AG09319 (cell line): ENCODE measurements at regions not wholly inside any gene's neighbourhood (a gene's known extent, or its start where the extent isn't known, plus 50 kb on each side); places are given as distances from the start of the nearest gene placed in this dataset.

ENCODE experiments used
- DNase-seq: peaks from one replicate; pipeline ENCODE4 v3.0.0-alpha.2; 2010; ENCODE audit warnings: low read depth; ENCODE audit errors: extremely low read depth
- TF ChIP-seq, protein P1 (sequence below): IDR thresholded peaks from 2 replicates; pipeline ENCODE4 v1.5.1; 2011; ENCODE audit warnings: low read depth, mild to moderate bottlenecking, inconsistent platforms, low read length, moderate library complexity

- TF ChIP-seq, protein P1, sequence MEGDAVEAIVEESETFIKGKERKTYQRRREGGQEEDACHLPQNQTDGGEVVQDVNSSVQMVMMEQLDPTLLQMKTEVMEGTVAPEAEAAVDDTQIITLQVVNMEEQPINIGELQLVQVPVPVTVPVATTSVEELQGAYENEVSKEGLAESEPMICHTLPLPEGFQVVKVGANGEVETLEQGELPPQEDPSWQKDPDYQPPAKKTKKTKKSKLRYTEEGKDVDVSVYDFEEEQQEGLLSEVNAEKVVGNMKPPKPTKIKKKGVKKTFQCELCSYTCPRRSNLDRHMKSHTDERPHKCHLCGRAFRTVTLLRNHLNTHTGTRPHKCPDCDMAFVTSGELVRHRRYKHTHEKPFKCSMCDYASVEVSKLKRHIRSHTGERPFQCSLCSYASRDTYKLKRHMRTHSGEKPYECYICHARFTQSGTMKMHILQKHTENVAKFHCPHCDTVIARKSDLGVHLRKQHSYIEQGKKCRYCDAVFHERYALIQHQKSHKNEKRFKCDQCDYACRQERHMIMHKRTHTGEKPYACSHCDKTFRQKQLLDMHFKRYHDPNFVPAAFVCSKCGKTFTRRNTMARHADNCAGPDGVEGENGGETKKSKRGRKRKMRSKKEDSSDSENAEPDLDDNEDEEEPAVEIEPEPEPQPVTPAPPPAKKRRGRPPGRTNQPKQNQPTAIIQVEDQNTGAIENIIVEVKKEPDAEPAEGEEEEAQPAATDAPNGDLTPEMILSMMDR: no peak
- no peak for DNase-seq
These were observed 231.2 kb upstream of the MTNR1B start for GRCh38 chr11:92738276-92738675.

DNA sequence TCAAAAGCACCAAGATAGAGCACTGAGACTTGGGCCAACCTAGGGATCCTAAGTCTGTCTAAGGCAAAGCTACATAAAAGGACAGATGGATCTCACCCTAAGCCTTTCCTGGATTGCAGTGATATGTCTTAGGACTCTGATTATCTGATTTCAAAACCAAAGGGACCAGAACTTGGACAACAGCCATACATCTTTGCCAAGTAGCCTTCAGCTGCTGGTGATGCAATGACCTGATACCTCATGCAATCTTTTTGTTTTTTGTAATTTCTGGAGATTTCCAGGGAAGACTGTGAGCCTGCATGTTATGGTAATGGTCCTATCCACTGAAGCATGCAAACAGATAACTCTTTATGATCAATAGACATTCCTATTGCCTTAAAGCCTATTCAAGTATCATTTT, 230.4 kb upstream of the MTNR1B start:
- TF ChIP-seq, protein P1: no peak
- DNase-seq: no peak

DNA sequence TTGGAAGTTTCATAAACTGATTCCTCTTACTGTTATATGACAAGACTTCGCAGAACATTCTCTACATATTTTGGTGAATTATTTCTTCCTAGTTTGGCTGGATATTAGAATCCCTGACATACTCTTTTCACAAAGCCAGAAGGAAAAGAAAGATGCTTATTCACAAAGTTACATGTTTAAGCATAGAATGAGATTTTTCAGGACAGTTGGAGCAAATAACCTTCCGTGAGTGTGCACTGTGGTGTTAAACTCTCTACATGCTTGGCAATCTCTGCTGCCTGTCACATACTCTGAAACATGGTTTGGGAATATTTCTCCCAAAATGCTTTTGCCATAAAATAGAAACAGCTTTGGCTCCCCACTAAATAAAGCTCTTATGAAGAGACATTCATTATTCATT, 230.0 kb upstream of the MTNR1B start:
- no peak for DNase-seq
- TF ChIP-seq, protein P1: no peak

GRCh38 chr11:92740276-92740675, 229.2 kb upstream of the MTNR1B start:
- TF ChIP-seq, protein P1: no peak
- DNase-seq: no peak

- TF ChIP-seq, protein P1: no peak
- DNase-seq: no peak
These were observed 224.4 kb upstream of the MTNR1B start for GRCh38 chr11:92744929-92745585.

- TF ChIP-seq, protein P1: no peak
- no peak for DNase-seq
These were observed 218.7 kb upstream of the MTNR1B start for GRCh38 chr11:92750794-92751193.

DNA sequence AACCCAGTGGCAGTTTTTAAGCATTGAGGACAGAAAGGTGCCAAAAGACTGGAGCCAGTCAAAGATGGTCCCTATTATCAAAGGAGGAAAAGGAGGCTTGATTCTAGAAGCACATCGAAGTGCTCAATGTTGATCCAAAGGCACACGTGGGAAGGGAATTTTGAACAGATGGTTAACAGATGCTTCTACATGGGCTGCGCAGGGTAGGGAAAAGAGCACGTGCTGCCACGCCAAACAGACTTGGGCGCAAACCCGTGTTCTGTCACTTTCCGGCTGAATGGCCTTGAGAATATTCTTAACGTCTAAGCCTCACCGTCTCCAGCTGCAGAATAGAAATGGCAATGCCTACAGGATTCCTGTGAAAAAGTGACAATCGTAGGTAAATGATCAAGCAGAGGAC, 217.9 kb upstream of the MTNR1B start:
- TF ChIP-seq, protein P1: no peak
- DNase-seq: no peak
